ENCODE measurements at regions not wholly inside any gene's neighbourhood (a gene's known extent, or its start where the extent isn't known, plus 50 kb on each side); places are given as distances from the start of the nearest gene placed in this dataset.

DNA sequence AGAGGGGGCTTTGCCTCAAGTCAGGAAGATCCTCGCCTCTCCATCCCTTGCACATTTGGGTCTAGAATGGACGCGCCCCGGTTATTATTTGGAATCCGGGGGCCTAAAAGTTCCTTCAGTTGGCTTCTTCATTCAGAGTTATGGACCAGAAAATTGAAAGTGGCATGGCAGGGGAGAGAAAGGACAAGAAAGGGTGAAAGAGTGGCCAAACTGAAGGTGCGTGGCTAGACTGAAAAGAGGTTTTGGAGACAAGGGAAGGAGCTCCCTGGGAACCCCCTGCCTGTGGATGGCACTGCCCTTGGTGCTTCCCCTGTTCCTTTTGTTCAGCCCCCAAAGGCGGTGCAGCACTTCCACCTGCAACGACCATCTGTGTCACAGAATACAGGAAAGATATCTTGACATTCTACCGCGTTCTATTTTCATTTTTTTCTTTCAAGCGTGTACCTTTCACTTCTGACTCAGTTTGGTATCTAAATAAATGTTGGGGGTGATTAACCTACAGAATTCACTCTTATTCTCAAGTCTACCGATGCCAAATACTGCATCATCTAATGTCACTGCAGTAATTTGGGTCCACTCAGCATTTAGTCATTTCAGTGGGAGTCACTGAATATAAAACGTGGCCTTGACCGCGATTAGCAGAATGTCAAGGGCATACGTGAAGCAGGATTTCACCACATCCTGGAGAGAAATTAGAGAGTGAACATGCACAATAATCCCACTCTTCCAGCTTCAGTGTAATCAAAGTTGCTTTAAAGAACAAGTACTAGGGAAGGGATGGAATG is 88.1 kb upstream of the ARHGAP32 start:
- DNase-seq (ENCODE audit: low read depth), result peak; percentile 77
- TF ChIP-seq, protein P1, sequence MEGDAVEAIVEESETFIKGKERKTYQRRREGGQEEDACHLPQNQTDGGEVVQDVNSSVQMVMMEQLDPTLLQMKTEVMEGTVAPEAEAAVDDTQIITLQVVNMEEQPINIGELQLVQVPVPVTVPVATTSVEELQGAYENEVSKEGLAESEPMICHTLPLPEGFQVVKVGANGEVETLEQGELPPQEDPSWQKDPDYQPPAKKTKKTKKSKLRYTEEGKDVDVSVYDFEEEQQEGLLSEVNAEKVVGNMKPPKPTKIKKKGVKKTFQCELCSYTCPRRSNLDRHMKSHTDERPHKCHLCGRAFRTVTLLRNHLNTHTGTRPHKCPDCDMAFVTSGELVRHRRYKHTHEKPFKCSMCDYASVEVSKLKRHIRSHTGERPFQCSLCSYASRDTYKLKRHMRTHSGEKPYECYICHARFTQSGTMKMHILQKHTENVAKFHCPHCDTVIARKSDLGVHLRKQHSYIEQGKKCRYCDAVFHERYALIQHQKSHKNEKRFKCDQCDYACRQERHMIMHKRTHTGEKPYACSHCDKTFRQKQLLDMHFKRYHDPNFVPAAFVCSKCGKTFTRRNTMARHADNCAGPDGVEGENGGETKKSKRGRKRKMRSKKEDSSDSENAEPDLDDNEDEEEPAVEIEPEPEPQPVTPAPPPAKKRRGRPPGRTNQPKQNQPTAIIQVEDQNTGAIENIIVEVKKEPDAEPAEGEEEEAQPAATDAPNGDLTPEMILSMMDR (conservative IDR thresholded peaks at IDR 0.05; ENCODE audit: control insufficient read depth, insufficient read depth, low read depth, low read length), result no peak
- H3K4me3 ChIP-seq (ENCODE audit: control insufficient read depth, low read depth, low read length), result peak overlapping the region; percentile 60

DNA sequence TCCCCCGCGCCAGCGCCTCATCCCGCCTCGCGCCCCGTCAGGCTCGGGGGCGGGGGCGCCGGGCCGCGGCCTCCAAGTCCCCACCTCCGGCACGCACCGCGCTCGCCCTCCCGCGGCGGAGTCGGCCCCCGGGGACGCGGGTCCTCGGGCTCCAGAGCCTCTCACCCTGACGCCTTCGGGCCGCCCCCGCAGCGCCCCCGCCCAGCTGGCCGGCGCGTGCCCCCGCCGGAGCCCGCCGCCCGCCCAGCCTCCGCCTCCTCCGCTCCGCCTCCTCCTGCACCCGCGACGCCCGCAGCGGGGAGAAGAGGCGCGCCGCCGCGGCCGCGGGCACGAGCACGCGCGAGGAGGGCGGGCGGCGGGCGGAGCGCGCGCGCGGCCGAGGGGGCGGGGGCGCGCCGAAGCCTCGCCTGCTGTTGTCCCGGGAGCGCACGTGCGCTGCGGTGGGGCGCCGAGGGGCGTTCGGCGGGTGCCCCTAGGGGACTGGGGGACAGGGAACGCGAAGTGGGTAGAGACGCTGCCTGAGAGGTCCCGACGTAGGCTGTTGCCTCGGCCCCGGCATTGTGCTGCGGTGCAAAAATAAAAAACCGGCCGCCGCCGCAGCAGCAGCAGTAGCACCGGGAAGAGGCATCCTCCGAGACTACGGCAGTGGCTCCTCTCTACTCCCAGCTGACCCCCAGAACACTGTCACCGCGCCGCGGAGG is 87.4 kb upstream of the ARHGAP32 start:
- H3K4me3 ChIP-seq (ENCODE audit: control insufficient read depth, low read depth, low read length), result peak overlapping the region; percentile 60
- TF ChIP-seq, protein P1 (conservative IDR thresholded peaks at IDR 0.05; ENCODE audit: control insufficient read depth, insufficient read depth, low read depth, low read length), result no peak
- peak; percentile 56 for DNase-seq (ENCODE audit: low read depth)

DNA sequence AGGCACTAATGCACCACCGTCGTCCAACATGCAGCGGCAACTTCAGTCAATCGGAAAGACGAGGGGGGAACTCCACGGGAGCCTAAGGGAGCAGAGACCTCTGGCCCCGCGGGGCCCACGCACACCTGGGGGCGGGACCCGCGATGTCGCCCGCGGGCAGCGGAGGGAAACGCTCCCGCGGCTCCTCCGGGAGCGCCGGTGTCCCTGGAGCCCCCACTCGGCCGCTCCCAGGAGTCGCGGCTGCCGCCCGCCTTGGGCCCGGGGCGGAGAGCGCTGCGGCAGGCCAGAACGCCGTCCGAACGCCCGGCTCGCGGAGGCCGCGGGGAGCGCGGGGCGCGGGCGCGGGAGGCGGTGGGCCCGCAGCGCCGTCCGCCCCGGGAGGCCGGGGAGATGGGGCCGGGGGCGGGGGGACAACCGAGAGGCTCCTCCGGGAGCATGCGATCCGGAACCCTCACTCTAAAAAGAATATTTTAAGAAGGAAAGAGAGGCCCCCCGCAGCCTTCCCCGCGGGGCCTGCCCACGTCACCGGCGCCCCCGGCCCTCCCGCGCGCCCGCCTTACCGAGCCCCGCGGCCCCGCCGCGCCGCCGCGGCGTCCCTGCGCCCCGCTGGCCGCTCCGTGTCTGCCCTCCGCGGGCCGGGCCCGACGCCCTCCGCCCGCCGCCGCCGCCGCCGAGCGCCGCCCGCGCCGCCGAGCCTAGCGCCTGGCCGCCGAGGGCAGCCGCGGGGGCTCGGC is 86.6 kb upstream of the ARHGAP32 start:
- DNase-seq (ENCODE audit: low read depth), result no peak
- TF ChIP-seq, protein P1 (conservative IDR thresholded peaks at IDR 0.05; ENCODE audit: control insufficient read depth, insufficient read depth, low read depth, low read length), result no peak
- peak overlapping the region; percentile 61 for H3K4me3 ChIP-seq (ENCODE audit: control insufficient read depth, low read depth, low read length)

DNA sequence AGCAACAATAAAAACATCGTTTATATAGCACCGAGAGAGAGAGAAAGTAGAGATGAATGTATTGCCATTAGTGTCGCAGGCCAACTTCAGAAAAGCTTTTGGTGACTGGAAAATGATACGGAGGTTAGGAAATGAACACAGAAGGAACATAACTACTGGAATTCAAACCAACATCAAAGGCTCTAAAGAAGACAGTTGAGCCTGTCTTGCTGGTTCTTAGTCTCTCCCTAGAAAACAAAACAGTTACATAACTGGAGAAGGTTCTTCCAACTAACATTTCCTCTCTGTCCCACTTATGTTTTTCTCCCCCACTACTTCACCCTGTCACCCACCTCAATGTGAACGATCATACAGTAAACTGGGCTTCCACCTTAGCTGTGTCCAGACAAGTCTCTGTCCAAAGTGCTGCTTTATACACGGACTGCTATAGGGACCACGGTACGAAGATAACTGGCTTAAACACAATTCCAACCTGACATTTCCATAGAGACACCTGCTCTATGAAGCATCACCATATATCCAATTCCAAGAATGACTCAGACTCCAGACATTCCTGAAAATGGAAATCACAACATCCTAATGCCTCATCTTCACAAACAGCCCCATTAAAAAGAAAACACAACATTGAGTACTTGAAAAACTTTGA is 85.2 kb upstream of the ARHGAP32 start:
- TF ChIP-seq, protein P1 (conservative IDR thresholded peaks at IDR 0.05; ENCODE audit: control insufficient read depth, insufficient read depth, low read depth, low read length), result no peak
- no peak overlapping the region for H3K4me3 ChIP-seq (ENCODE audit: control insufficient read depth, low read depth, low read length)

DNA sequence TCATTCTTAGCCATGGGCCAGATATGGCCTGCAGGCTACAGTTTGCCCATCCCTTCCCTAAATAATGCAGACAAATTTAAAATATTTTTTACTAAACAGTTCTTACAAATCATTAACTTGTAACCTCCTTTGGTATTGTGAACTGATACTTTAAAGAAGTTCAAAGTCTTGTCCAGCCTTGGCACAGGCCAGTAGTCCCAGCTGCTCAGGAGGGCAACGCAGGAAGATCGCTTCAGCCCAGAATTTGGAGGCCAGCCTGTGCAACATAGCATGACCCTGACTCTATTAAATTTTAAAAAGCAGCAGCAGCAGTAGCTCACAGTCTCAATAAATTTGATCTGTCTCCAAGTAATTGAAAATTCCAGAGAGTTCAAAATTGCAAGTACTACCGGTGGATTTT is 83.7 kb upstream of the ARHGAP32 start:
- no peak overlapping the region for H3K4me3 ChIP-seq (ENCODE audit: control insufficient read depth, low read depth, low read length)
- TF ChIP-seq, protein P1 (conservative IDR thresholded peaks at IDR 0.05; ENCODE audit: control insufficient read depth, insufficient read depth, low read depth, low read length), result no peak
- no peak for DNase-seq (ENCODE audit: low read depth)

More for the DNA sequence above, 85.2 kb upstream of the ARHGAP32 start:
- peak; percentile 18 for DNase-seq (ENCODE audit: low read depth)
